IMR-90 (cell line): ENCODE measurements at regions not wholly inside any gene's neighbourhood (a gene's known extent, or its start where the extent isn't known, plus 50 kb on each side); places are given as distances from the start of the nearest gene placed in this dataset.

ENCODE experiments used
- ATAC-seq: fragments of 200-7000 bp; cut with Tn5 transposase; 2 replicates; pipeline ENCODE4 v1.9.1; 2020; ENCODE audit warnings: low read depth, mild to moderate bottlenecking, moderate library complexity
- BruUV-seq: library from RNA; stranded (reverse); fragments of 400-500 nt; replicated peaks from 2 replicates; lab custom pipeline; 2021; lab: Mats Ljungman, UMichigan
- CTCF ChIA-PET: fragments of 300-600 bp; formaldehyde crosslinking; extraction: SDS; loops from one replicate; lab custom pipeline; 2021; ENCODE audit warnings: antibody characterized with exemption; lab: Yijun Ruan, JAX
- POLR2A ChIA-PET: fragments of 300-600 bp; sonication (Branson Sonifier 250); formaldehyde crosslinking; loops from one replicate; lab custom pipeline; 2022; ENCODE audit warnings: antibody characterized with exemption; ENCODE audit not compliant: unreplicated experiment; lab: Charles Lee
- DNase-seq: peaks from one replicate; pipeline ENCODE4 v3.0.0; 2013
- H2AFZ ChIP-seq: replicated peaks from 2 replicates; pipeline ENCODE3; 2013; ENCODE audit warnings: low read length, mild to moderate bottlenecking; ENCODE audit not compliant: poor library complexity
- H2AK5ac ChIP-seq: 2 replicates; pipeline ENCODE4 v1.6.1; 2013; ENCODE audit warnings: low read depth, low read length, inconsistent platforms
- H2AK9ac ChIP-seq: replicated peaks from 2 replicates; pipeline ENCODE3; 2013; ENCODE audit warnings: mild to moderate bottlenecking, low read depth, low read length, moderate library complexity; ENCODE audit not compliant: poor library complexity
- H2BK120ac ChIP-seq: 2 replicates; pipeline ENCODE4 v1.6.1; 2013; ENCODE audit warnings: low read depth, low read length, inconsistent platforms
- H2BK15ac ChIP-seq: 3 replicates; pipeline ENCODE4 v1.6.1; 2013; ENCODE audit warnings: low read depth, low read length, inconsistent platforms
- H2BK20ac ChIP-seq: 2 replicates; pipeline ENCODE4 v1.6.1; 2013; ENCODE audit warnings: low read depth, mild to moderate bottlenecking, inconsistent platforms, low read length, moderate library complexity
- H2BK5ac ChIP-seq: 2 replicates; pipeline ENCODE4 v1.6.1; 2013; ENCODE audit warnings: mild to moderate bottlenecking, low read depth, low read length, inconsistent platforms; ENCODE audit not compliant: poor library complexity, severe bottlenecking
- H3K14ac ChIP-seq: replicated peaks from 2 replicates; pipeline ENCODE4 v1.6.1; 2013; ENCODE audit warnings: low read depth, low read length, inconsistent platforms
- H3K18ac ChIP-seq: 2 replicates; pipeline ENCODE4 v1.6.1; 2013; ENCODE audit warnings: low read depth, low read length, control low read depth
- H3K23ac ChIP-seq: 2 replicates; pipeline ENCODE4 v1.6.1; 2013; ENCODE audit warnings: low read depth, low read length, inconsistent platforms
- H3K27ac ChIP-seq: 2 replicates; pipeline ENCODE4 v1.5.1; 2013; ENCODE audit warnings: mild to moderate bottlenecking, control low read depth, low read length; ENCODE audit not compliant: insufficient read depth
- H3K27me3 ChIP-seq: 2 replicates; pipeline ENCODE4 v1.6.1; 2013; ENCODE audit warnings: low read length; ENCODE audit not compliant: control insufficient read depth, insufficient read depth
- H3K36me3 ChIP-seq: 2 replicates; pipeline ENCODE4 v1.6.1; 2013; ENCODE audit warnings: low read length, mixed read lengths; ENCODE audit not compliant: control insufficient read depth, insufficient read depth
- H3K4ac ChIP-seq: 2 replicates; pipeline ENCODE4 v1.6.1; 2013; ENCODE audit warnings: low read depth, low read length, inconsistent platforms
- H3K4me1 ChIP-seq: 2 replicates; pipeline ENCODE4 v1.6.1; 2013; ENCODE audit warnings: low read length, mixed read lengths; ENCODE audit not compliant: control insufficient read depth, insufficient read depth
- H3K4me2 ChIP-seq: 2 replicates; pipeline ENCODE4 v1.6.1; 2013; ENCODE audit warnings: low read depth, mild to moderate bottlenecking, control low read depth, low read length, moderate library complexity
- H3K4me3 ChIP-seq: 2 replicates; pipeline ENCODE4 v1.5.1; 2013; ENCODE audit warnings: low read depth, mild to moderate bottlenecking, control low read depth, low read length, moderate library complexity; ENCODE audit not compliant: insufficient read depth
- H3K56ac ChIP-seq: 2 replicates; pipeline ENCODE4 v1.6.1; 2013; ENCODE audit warnings: low read length, inconsistent platforms; ENCODE audit not compliant: insufficient read depth; ENCODE audit errors: extremely low read depth
- H3K79me1 ChIP-seq, 2 experiments: 2 replicates each; pipeline ENCODE4 v1.6.1; 2013; ENCODE audit warnings: low read length in 2 of 2, inconsistent platforms in 1 of 2, low read depth in 1 of 2
- H3K9ac ChIP-seq: 2 replicates; pipeline ENCODE4 v1.6.1; 2013; ENCODE audit warnings: low read depth, low read length, control low read depth
- H3K9me1 ChIP-seq: 2 replicates; pipeline ENCODE4 v1.6.1; 2013; ENCODE audit warnings: low read length, inconsistent platforms; ENCODE audit not compliant: insufficient read depth
- H3K9me3 ChIP-seq: 2 replicates; pipeline ENCODE4 v1.6.1; 2013; ENCODE audit warnings: low read length; ENCODE audit not compliant: control insufficient read depth, insufficient read depth
- H4K20me1 ChIP-seq: 2 replicates; pipeline ENCODE4 v1.6.1; 2013; ENCODE audit warnings: low read length, inconsistent platforms; ENCODE audit not compliant: insufficient read depth
- H4K5ac ChIP-seq: 2 replicates; pipeline ENCODE4 v1.6.1; 2013; ENCODE audit warnings: mild to moderate bottlenecking, low read depth, low read length, control low read depth
- H4K8ac ChIP-seq, 2 experiments: 2 replicates each; pipeline ENCODE4 v1.6.1; 2013; ENCODE audit warnings: low read depth in 2 of 2, low read length in 2 of 2, control low read depth in 1 of 2, inconsistent platforms in 1 of 2
- H4K91ac ChIP-seq: 2 replicates; pipeline ENCODE4 v1.6.1; 2013; ENCODE audit warnings: low read depth, low read length, inconsistent platforms; ENCODE audit not compliant: insufficient read depth
- BHLHE40 ChIP-seq: fragments of 150-350 bp; IDR thresholded peaks from 2 replicates; pipeline ENCODE4 v1.6.1; 2016; ENCODE audit warnings: mild to moderate bottlenecking, low read depth, low read length
- CEBPB ChIP-seq: IDR thresholded peaks from 2 replicates; pipeline ENCODE4 v1.6.1; 2012; ENCODE audit warnings: low read depth, low read length, improper control_type of control experiment
- CHD1 ChIP-seq: IDR thresholded peaks from 2 replicates; pipeline ENCODE4 v1.6.1; 2012; ENCODE audit warnings: low read depth, low read length, improper control_type of control experiment
- CTCF ChIP-seq: conservative IDR thresholded peaks from 2 replicates; pipeline ENCODE4 v1.5.1; 2012; ENCODE audit warnings: mild to moderate bottlenecking, low read depth, low read length, improper control_type of control experiment
- FOS ChIP-seq: fragments of 150-350 bp; IDR thresholded peaks from 2 replicates; pipeline ENCODE4 v1.6.1; 2016; ENCODE audit warnings: low read depth, low read length
- MAFK ChIP-seq: IDR thresholded peaks from 2 replicates; pipeline ENCODE4 v1.6.1; 2012; ENCODE audit warnings: low read depth, low read length, improper control_type of control experiment
- MAZ ChIP-seq: IDR thresholded peaks from 2 replicates; pipeline ENCODE4 v1.6.1; 2012; ENCODE audit warnings: low read depth, mild to moderate bottlenecking, low read length, improper control_type of control experiment, moderate library complexity, borderline replicate concordance
- MXI1 ChIP-seq: IDR thresholded peaks from 2 replicates; pipeline ENCODE4 v1.6.1; 2012; ENCODE audit warnings: low read depth, mild to moderate bottlenecking, low read length, moderate library complexity, borderline replicate concordance
- NFE2L2 ChIP-seq: fragments of 150-350 bp; IDR thresholded peaks from 2 replicates; pipeline ENCODE4 v1.6.1; 2016; ENCODE audit warnings: low read depth, mild to moderate bottlenecking, low read length
- POLR2A ChIP-seq: IDR thresholded peaks from 2 replicates; pipeline ENCODE4 v1.6.1; 2012; ENCODE audit warnings: mild to moderate bottlenecking, low read depth, low read length
- RAD21 ChIP-seq: IDR thresholded peaks from 2 replicates; pipeline ENCODE4 v1.6.1; 2012; ENCODE audit warnings: low read length, improper control_type of control experiment
- RCOR1 ChIP-seq: IDR thresholded peaks from 2 replicates; pipeline ENCODE4 v1.6.1; 2012; ENCODE audit warnings: mild to moderate bottlenecking, low read length, improper control_type of control experiment; ENCODE audit not compliant: insufficient replicate concordance
- RFX5 ChIP-seq: IDR thresholded peaks from 2 replicates; pipeline ENCODE4 v1.8.0; 2012; ENCODE audit warnings: low read depth, mild to moderate bottlenecking, low read length, moderate library complexity
- SMC3 ChIP-seq: fragments of 150-350 bp; IDR thresholded peaks from 2 replicates; pipeline ENCODE4 v1.6.1; 2016; ENCODE audit warnings: low read depth, mild to moderate bottlenecking, antibody characterized with exemption, low read length, moderate library complexity
- WGBS, 2 experiments: methylation state at CpG; one replicate each; pipeline versions ENCODE4 v1.1.5 to v1.1.7; 2013; ENCODE audit warnings: missing lambda C conversion rate in 2 of 2; ENCODE audit not compliant: insufficient read length in 1 of 2; ENCODE audit errors: extremely low coverage in 2 of 2; 5-methylcytosine and 5-hydroxymethylcytosine counted together
- dilution Hi-C: fragments of 300-500 bp; cut with HindIII; formaldehyde crosslinking; loops from one replicate; pipeline ENCODE4 v1.14.3; 2018; ENCODE audit warnings: low sequenced_read_pairs; ENCODE audit not compliant: unreplicated experiment
- in situ Hi-C: fragments of 300-500 bp; cut with MboI; formaldehyde crosslinking; loops from 3 replicates; pipeline ENCODE4 v1.14.3; 2019; ENCODE audit warnings: low sequenced_read_pairs, inconsistent platforms, mixed read lengths
- intact Hi-C: fragments of 100-400 bp; cut with micrococcal nuclease; formaldehyde crosslinking; loops from 2 replicates; pipeline ENCODE4 v1.10.0; 2022
- TF ChIP-seq, protein P1 (sequence below): fragments of 150-350 bp; IDR thresholded peaks from 2 replicates; pipeline ENCODE4 v1.6.1; 2017; ENCODE audit warnings: mild to moderate bottlenecking, antibody characterized with exemption, low read length, low read depth
- TF ChIP-seq, protein P2 (sequence below): fragments of 150-350 bp; IDR thresholded peaks from 2 replicates; pipeline ENCODE4 v1.6.1; 2016; ENCODE audit warnings: low read depth, mild to moderate bottlenecking, low read length, moderate library complexity, borderline replicate concordance

GRCh38 chr2:45089554-45090261 is 80.5 kb upstream of the SIX2 start:
- no peaks in the 10 kb centered on the region for H4K20me1 ChIP-seq
- no peak overlapping the region for H2BK120ac ChIP-seq
- H3K36me3 ChIP-seq = no peaks in the 10 kb centered on the region
- ATAC-seq (no peak), DNase-seq (no peak)
- H2BK5ac ChIP-seq = no peak overlapping the region
- no peak overlapping the region for H3K56ac ChIP-seq
- no peak overlapping the region for H2AK5ac ChIP-seq
- BruUV-seq = no TSS peak
- no peaks in the 10 kb centered on the region for H3K9me1 ChIP-seq
- no peak overlapping the region for H3K4me3 ChIP-seq
- no peaks in the 10 kb centered on the region for H3K9me3 ChIP-seq
- no peak overlapping the region for H4K5ac ChIP-seq
- H3K18ac ChIP-seq = no peak overlapping the region
- H4K91ac ChIP-seq = no peak overlapping the region
- H3K23ac ChIP-seq = no peak overlapping the region
- no peak overlapping the region for H2BK20ac ChIP-seq
- H3K4ac ChIP-seq = no peak overlapping the region
- peaks cover 25% of the 10 kb centered on the region for H3K27me3 ChIP-seq
- H3K79me1 ChIP-seq = no peaks in the 10 kb centered on the region
- 46% methylated on average over 4 of the region's 12 CpGs; no CpG with 5 or more reads in 1 of the 2 experiments for WGBS, 2 experiments
- no peak overlapping the region for H3K14ac ChIP-seq
- H4K8ac ChIP-seq = no peak overlapping the region
- ChIA-PET CTCF (no interaction called here), POLR2A (no interaction called here)
- H3K4me2 ChIP-seq = no peak overlapping the region
- no peak overlapping the region for H2BK15ac ChIP-seq
- in situ Hi-C loops = no loop called here
- no peak overlapping the region for H2AFZ ChIP-seq
- no peaks in the 10 kb centered on the region for H3K4me1 ChIP-seq
- intact Hi-C loops = loop anchor here (10.0 kb wide), 1 partner anchor 45 kb away; no protein-coding TSS in a partner anchor
- TF ChIP-seq CTCF = no peak
- no peak for TF ChIP-seq POLR2A
- TF ChIP-seq RCOR1 = no peak
- TF ChIP-seq, protein P1, sequence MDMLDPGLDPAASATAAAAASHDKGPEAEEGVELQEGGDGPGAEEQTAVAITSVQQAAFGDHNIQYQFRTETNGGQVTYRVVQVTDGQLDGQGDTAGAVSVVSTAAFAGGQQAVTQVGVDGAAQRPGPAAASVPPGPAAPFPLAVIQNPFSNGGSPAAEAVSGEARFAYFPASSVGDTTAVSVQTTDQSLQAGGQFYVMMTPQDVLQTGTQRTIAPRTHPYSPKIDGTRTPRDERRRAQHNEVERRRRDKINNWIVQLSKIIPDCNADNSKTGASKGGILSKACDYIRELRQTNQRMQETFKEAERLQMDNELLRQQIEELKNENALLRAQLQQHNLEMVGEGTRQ = no peak
- no peak for TF ChIP-seq SMC3
- TF ChIP-seq MAFK = no peak
- TF ChIP-seq MXI1 = no peak
- no peak for TF ChIP-seq BHLHE40
- no peak for TF ChIP-seq CHD1
- no peak for TF ChIP-seq RFX5
- TF ChIP-seq, protein P2, sequence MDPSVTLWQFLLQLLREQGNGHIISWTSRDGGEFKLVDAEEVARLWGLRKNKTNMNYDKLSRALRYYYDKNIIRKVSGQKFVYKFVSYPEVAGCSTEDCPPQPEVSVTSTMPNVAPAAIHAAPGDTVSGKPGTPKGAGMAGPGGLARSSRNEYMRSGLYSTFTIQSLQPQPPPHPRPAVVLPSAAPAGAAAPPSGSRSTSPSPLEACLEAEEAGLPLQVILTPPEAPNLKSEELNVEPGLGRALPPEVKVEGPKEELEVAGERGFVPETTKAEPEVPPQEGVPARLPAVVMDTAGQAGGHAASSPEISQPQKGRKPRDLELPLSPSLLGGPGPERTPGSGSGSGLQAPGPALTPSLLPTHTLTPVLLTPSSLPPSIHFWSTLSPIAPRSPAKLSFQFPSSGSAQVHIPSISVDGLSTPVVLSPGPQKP = no peak
- TF ChIP-seq NFE2L2 = no peak
- no peak for TF ChIP-seq RAD21
- no peak for TF ChIP-seq CEBPB
- no peak for TF ChIP-seq MAZ
- TF ChIP-seq FOS = no peak
- H2AK9ac ChIP-seq = no peak overlapping the region
- no peak overlapping the region for H3K27ac ChIP-seq
- H3K9ac ChIP-seq = no peak overlapping the region
- dilution Hi-C loops = no loop called here
